ENCODE measurements at regions not wholly inside any gene's neighbourhood (a gene's known extent, or its start where the extent isn't known, plus 50 kb on each side); places are given as distances from the start of the nearest gene placed in this dataset.

DNA sequence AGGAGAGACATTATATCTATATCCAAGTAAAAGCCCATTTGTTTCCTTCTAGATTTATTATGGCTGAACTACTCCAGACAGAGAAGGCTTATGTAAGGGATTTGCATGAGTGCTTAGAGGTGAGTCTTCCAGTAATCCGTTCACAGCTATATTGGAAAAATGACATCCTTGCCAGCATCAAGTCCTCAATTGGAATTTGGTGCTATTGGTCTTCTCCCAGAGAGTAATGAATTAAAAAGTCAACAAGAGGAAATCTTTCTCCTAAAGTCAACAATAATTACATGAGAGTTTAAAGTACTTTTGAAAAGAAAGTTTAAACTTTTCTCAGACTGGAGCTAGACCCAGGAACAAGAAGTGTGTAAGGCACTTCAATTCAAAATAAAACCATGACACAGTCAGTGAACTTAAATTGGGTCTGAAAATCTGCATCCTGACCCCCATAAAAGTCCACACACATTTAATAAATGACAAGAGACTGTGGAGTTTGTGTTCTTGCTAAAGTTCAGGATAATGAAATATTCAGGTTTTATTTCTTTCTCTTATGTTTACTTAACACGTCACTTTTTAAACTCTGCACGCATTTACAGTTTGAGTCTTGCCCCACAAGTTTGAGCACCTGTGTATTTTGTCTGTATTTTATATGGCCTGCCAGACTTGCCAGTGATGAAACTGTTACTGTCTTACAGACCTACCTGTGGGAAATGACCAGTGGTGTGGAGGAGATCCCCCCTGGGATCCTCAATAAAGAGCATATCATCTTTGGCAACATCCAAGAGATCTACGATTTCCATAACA, 268.2 kb upstream of the UMPS start:
- TF ChIP-seq, protein P1, sequence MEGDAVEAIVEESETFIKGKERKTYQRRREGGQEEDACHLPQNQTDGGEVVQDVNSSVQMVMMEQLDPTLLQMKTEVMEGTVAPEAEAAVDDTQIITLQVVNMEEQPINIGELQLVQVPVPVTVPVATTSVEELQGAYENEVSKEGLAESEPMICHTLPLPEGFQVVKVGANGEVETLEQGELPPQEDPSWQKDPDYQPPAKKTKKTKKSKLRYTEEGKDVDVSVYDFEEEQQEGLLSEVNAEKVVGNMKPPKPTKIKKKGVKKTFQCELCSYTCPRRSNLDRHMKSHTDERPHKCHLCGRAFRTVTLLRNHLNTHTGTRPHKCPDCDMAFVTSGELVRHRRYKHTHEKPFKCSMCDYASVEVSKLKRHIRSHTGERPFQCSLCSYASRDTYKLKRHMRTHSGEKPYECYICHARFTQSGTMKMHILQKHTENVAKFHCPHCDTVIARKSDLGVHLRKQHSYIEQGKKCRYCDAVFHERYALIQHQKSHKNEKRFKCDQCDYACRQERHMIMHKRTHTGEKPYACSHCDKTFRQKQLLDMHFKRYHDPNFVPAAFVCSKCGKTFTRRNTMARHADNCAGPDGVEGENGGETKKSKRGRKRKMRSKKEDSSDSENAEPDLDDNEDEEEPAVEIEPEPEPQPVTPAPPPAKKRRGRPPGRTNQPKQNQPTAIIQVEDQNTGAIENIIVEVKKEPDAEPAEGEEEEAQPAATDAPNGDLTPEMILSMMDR (conservative IDR thresholded peaks at IDR 0.05 in 1 of 2, IDR thresholded peaks at IDR 0.05 in 1 of 2; ENCODE audit: low read depth in 1 of 2, low read length in 2 of 2), result no peak
- no peak for TF ChIP-seq EZH2 (IDR thresholded peaks at IDR 0.05; ENCODE audit: low read length, missing control alignments)

Measured in fibroblast of lung (primary cell).